ENCODE measurements at regions not wholly inside any gene's neighbourhood (a gene's known extent, or its start where the extent isn't known, plus 50 kb on each side); places are given as distances from the start of the nearest gene placed in this dataset.

DNA sequence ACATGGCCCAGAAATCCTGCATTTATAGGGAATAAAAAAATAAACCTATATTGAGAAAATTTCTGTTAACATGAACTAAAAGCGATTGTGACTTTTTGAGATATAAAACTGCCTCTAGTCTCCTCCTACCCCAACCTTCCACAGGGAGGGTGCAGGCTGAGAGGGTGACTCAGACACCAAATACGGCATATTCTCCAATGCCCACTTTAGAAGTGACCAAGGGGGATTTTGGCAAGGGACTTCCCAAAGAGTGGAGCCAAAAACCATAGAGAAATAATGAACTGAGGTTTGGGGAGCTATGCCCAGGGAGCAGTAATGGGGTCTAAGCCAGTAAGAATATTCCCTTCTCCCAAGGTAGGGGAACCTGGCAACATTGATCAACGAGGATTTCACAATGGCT is 124.9 kb upstream of the ZC3H12C start:
- Mint-ChIP-seq H3K36me3 (ENCODE audit: insufficient read depth, unreplicated experiment) (no peaks in the 10 kb centered on the region), H3K4me1 (ENCODE audit: insufficient read depth, unreplicated experiment) (peaks cover 5% of the 10 kb centered on the region), H3K27ac (ENCODE audit: low read depth, unreplicated experiment) (no peak overlapping the region), H3K9me3 (ENCODE audit: unreplicated experiment) (no peaks in the 10 kb centered on the region), H3K27me3 (ENCODE audit: insufficient read depth, unreplicated experiment) (no peaks in the 10 kb centered on the region), H3K4me3 (ENCODE audit: unreplicated experiment) (no peak overlapping the region)
- TF ChIP-seq, protein P1, sequence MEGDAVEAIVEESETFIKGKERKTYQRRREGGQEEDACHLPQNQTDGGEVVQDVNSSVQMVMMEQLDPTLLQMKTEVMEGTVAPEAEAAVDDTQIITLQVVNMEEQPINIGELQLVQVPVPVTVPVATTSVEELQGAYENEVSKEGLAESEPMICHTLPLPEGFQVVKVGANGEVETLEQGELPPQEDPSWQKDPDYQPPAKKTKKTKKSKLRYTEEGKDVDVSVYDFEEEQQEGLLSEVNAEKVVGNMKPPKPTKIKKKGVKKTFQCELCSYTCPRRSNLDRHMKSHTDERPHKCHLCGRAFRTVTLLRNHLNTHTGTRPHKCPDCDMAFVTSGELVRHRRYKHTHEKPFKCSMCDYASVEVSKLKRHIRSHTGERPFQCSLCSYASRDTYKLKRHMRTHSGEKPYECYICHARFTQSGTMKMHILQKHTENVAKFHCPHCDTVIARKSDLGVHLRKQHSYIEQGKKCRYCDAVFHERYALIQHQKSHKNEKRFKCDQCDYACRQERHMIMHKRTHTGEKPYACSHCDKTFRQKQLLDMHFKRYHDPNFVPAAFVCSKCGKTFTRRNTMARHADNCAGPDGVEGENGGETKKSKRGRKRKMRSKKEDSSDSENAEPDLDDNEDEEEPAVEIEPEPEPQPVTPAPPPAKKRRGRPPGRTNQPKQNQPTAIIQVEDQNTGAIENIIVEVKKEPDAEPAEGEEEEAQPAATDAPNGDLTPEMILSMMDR (IDR thresholded peaks at IDR 0.05; ENCODE audit: unreplicated experiment), result no peak
- no TSS peak for BruUV-seq (replicated peaks)
- CTCF ChIA-PET, result no interaction called here
- POLR2A ChIA-PET, result no interaction called here
- intact Hi-C loops (cut with micrococcal nuclease), result no loop called here
- DNase-seq (ENCODE audit: unreplicated experiment), result no peak

DNA sequence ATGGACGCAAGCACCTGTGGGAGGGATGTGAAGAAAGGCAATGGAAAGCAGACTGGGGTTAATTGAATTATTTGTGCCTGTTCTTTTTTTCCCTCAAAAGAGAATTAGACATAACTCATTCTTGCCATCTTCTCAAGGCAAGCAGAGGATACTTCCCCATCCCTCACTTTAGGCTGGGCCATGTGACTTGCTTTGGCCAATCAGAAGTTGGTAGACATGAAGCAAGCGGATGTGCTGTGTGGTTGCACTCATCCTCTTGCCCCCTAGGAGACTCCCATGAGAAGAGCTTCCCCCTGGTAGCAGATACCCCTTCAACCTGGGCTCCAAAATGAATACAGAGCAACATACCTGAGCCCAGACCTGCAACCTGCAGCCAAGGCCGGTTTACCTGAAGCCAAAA is 124.4 kb upstream of the ZC3H12C start:
- Mint-ChIP-seq H3K4me1 (ENCODE audit: insufficient read depth, unreplicated experiment) (peaks cover 5% of the 10 kb centered on the region), H3K4me3 (ENCODE audit: unreplicated experiment) (no peak overlapping the region), H3K27ac (ENCODE audit: low read depth, unreplicated experiment) (no peak overlapping the region), H3K36me3 (ENCODE audit: insufficient read depth, unreplicated experiment) (no peaks in the 10 kb centered on the region), H3K27me3 (ENCODE audit: insufficient read depth, unreplicated experiment) (no peaks in the 10 kb centered on the region), H3K9me3 (ENCODE audit: unreplicated experiment) (no peaks in the 10 kb centered on the region)
- no peak for DNase-seq (ENCODE audit: unreplicated experiment)
- TF ChIP-seq, protein P1 (IDR thresholded peaks at IDR 0.05; ENCODE audit: unreplicated experiment), result no peak
- no TSS peak for BruUV-seq (replicated peaks)
- CTCF ChIA-PET, result interaction anchor here (0.9 kb wide), 1 partner anchor 30 kb away, joined by 3 read pairs; no protein-coding TSS in a partner anchor
- POLR2A ChIA-PET, result interaction anchor here (0.8 kb wide), 1 partner anchor 16 kb away, joined by 4 read pairs; no protein-coding TSS in a partner anchor
- intact Hi-C loops (cut with micrococcal nuclease), result no loop called here

DNA sequence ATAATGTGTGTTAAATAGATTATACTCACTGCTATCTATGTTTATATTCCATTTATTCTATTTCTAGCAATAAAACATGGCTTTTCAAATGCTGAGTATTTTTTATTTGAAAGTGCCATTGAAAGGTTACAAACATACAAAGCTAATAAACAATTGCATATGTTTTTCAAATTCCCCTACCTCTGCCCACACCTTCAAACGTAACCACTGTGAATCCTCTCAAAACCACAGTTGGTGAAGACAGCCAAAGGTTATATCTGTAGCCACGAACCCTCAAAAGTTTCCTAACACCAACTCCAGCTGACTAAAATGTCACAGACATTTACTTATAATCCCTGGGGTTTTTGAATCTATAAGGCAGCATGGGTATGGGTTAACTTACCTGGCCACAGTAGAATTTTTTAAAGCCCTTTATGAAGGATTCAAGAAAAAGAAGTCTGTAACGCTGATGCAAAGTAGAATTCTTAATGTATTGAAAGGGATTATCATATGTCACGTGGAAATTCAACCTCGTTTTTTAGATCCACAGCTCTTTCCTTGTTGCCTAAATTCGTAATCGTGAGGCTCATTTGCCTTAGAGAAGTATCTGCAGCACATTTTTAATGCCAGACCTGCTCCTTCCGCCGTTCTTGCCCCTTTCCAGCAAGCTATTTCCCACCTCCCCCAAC is 122.5 kb upstream of the ZC3H12C start:
- H3K36me3 Mint-ChIP-seq (ENCODE audit: insufficient read depth, unreplicated experiment), result no peaks in the 10 kb centered on the region
- H3K4me1 Mint-ChIP-seq (ENCODE audit: insufficient read depth, unreplicated experiment), result peaks cover 5% of the 10 kb centered on the region
- no peaks in the 10 kb centered on the region for H3K27me3 Mint-ChIP-seq (ENCODE audit: insufficient read depth, unreplicated experiment)
- CTCF ChIA-PET, result interaction anchor here (0.6 to 0.7 kb wide), 2 partner anchors 10 to 118 kb away, joined by 3 read pairs; no protein-coding TSS in a partner anchor
- no peak for DNase-seq (ENCODE audit: unreplicated experiment)
- no peak overlapping the region for H3K4me3 Mint-ChIP-seq (ENCODE audit: unreplicated experiment)
- POLR2A ChIA-PET, result interaction anchor here (0.7 kb wide), 1 partner anchor 894 kb away, joined by 3 read pairs; no protein-coding TSS in a partner anchor
- H3K27ac Mint-ChIP-seq (ENCODE audit: low read depth, unreplicated experiment), result no peak overlapping the region
- no peaks in the 10 kb centered on the region for H3K9me3 Mint-ChIP-seq (ENCODE audit: unreplicated experiment)
- TF ChIP-seq, protein P1 (IDR thresholded peaks at IDR 0.05; ENCODE audit: unreplicated experiment), result no peak
- intact Hi-C loops (cut with micrococcal nuclease), result no loop called here
- no TSS peak for BruUV-seq (replicated peaks)

DNA sequence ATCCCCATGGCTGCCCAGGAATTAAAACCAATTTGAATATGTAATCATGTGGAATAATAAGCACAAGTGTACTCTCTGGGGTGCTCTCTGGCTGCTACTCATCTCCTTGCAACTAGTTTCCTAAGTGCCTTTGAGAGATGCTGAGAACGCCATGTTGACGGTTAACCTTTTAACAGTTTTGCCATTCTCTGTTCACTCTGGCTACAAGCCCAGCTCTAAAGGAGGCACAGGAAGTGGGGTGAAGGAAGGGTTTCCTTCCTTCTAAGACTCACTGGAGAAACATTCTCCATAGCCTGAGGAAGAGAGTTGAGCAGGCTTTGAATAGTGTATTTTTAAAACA is 122.0 kb upstream of the ZC3H12C start:
- Mint-ChIP-seq H3K27me3 (ENCODE audit: insufficient read depth, unreplicated experiment) (no peaks in the 10 kb centered on the region), H3K36me3 (ENCODE audit: insufficient read depth, unreplicated experiment) (no peaks in the 10 kb centered on the region), H3K4me1 (ENCODE audit: insufficient read depth, unreplicated experiment) (peaks cover 5% of the 10 kb centered on the region), H3K4me3 (ENCODE audit: unreplicated experiment) (no peak overlapping the region), H3K27ac (ENCODE audit: low read depth, unreplicated experiment) (no peak overlapping the region), H3K9me3 (ENCODE audit: unreplicated experiment) (no peaks in the 10 kb centered on the region)
- ChIA-PET POLR2A (interaction anchor here (0.7 kb wide), 1 partner anchor 895 kb away, joined by 3 read pairs; no protein-coding TSS in a partner anchor), CTCF (interaction anchor here (0.5 to 0.7 kb wide), 3 partner anchors 11 to 118 kb away, joined by 3 read pairs; no protein-coding TSS in a partner anchor)
- TF ChIP-seq, protein P1 (IDR thresholded peaks at IDR 0.05; ENCODE audit: unreplicated experiment), result no peak
- peak; percentile 38 for DNase-seq (ENCODE audit: unreplicated experiment)
- intact Hi-C loops (cut with micrococcal nuclease), result no loop called here
- no TSS peak for BruUV-seq (replicated peaks)
